IMR-90 (cell line): ENCODE measurements at regions not wholly inside any gene's neighbourhood (a gene's known extent, or its start where the extent isn't known, plus 50 kb on each side); places are given as distances from the start of the nearest gene placed in this dataset.

Experiments used
- ATAC-seq: fragments of 200-7000 bp; cut with Tn5 transposase; 2 replicates; pipeline ENCODE4 v1.9.1; 2020; ENCODE audit warnings: low read depth, mild to moderate bottlenecking, moderate library complexity
- BruUV-seq: library from RNA; stranded (reverse); fragments of 400-500 nt; replicated peaks from 2 replicates; lab custom pipeline; 2021; lab: Mats Ljungman, UMichigan
- CTCF ChIA-PET: fragments of 300-600 bp; formaldehyde crosslinking; extraction: SDS; loops from one replicate; lab custom pipeline; 2021; ENCODE audit warnings: antibody characterized with exemption; lab: Yijun Ruan, JAX
- POLR2A ChIA-PET: fragments of 300-600 bp; sonication (Branson Sonifier 250); formaldehyde crosslinking; loops from one replicate; lab custom pipeline; 2022; ENCODE audit warnings: antibody characterized with exemption; ENCODE audit not compliant: unreplicated experiment; lab: Charles Lee
- DNase-seq: peaks from one replicate; pipeline ENCODE4 v3.0.0; 2013
- H2AFZ ChIP-seq: replicated peaks from 2 replicates; pipeline ENCODE3; 2013; ENCODE audit warnings: low read length, mild to moderate bottlenecking; ENCODE audit not compliant: poor library complexity
- H2AK5ac ChIP-seq: 2 replicates; pipeline ENCODE4 v1.6.1; 2013; ENCODE audit warnings: low read depth, low read length, inconsistent platforms
- H2AK9ac ChIP-seq: replicated peaks from 2 replicates; pipeline ENCODE3; 2013; ENCODE audit warnings: mild to moderate bottlenecking, low read depth, low read length, moderate library complexity; ENCODE audit not compliant: poor library complexity
- H2BK120ac ChIP-seq: 2 replicates; pipeline ENCODE4 v1.6.1; 2013; ENCODE audit warnings: low read depth, low read length, inconsistent platforms
- H2BK15ac ChIP-seq: 3 replicates; pipeline ENCODE4 v1.6.1; 2013; ENCODE audit warnings: low read depth, low read length, inconsistent platforms
- H2BK20ac ChIP-seq: 2 replicates; pipeline ENCODE4 v1.6.1; 2013; ENCODE audit warnings: low read depth, mild to moderate bottlenecking, inconsistent platforms, low read length, moderate library complexity
- H2BK5ac ChIP-seq: 2 replicates; pipeline ENCODE4 v1.6.1; 2013; ENCODE audit warnings: mild to moderate bottlenecking, low read depth, low read length, inconsistent platforms; ENCODE audit not compliant: poor library complexity, severe bottlenecking
- H3K14ac ChIP-seq: replicated peaks from 2 replicates; pipeline ENCODE4 v1.6.1; 2013; ENCODE audit warnings: low read depth, low read length, inconsistent platforms
- H3K18ac ChIP-seq: 2 replicates; pipeline ENCODE4 v1.6.1; 2013; ENCODE audit warnings: low read depth, low read length, control low read depth
- H3K23ac ChIP-seq: 2 replicates; pipeline ENCODE4 v1.6.1; 2013; ENCODE audit warnings: low read depth, low read length, inconsistent platforms
- H3K27ac ChIP-seq: 2 replicates; pipeline ENCODE4 v1.5.1; 2013; ENCODE audit warnings: mild to moderate bottlenecking, control low read depth, low read length; ENCODE audit not compliant: insufficient read depth
- H3K27me3 ChIP-seq: 2 replicates; pipeline ENCODE4 v1.6.1; 2013; ENCODE audit warnings: low read length; ENCODE audit not compliant: control insufficient read depth, insufficient read depth
- H3K36me3 ChIP-seq: 2 replicates; pipeline ENCODE4 v1.6.1; 2013; ENCODE audit warnings: low read length, mixed read lengths; ENCODE audit not compliant: control insufficient read depth, insufficient read depth
- H3K4ac ChIP-seq: 2 replicates; pipeline ENCODE4 v1.6.1; 2013; ENCODE audit warnings: low read depth, low read length, inconsistent platforms
- H3K4me1 ChIP-seq: 2 replicates; pipeline ENCODE4 v1.6.1; 2013; ENCODE audit warnings: low read length, mixed read lengths; ENCODE audit not compliant: control insufficient read depth, insufficient read depth
- H3K4me2 ChIP-seq: 2 replicates; pipeline ENCODE4 v1.6.1; 2013; ENCODE audit warnings: low read depth, mild to moderate bottlenecking, control low read depth, low read length, moderate library complexity
- H3K4me3 ChIP-seq: 2 replicates; pipeline ENCODE4 v1.5.1; 2013; ENCODE audit warnings: low read depth, mild to moderate bottlenecking, control low read depth, low read length, moderate library complexity; ENCODE audit not compliant: insufficient read depth
- H3K56ac ChIP-seq: 2 replicates; pipeline ENCODE4 v1.6.1; 2013; ENCODE audit warnings: low read length, inconsistent platforms; ENCODE audit not compliant: insufficient read depth; ENCODE audit errors: extremely low read depth
- H3K79me1 ChIP-seq, 2 experiments: 2 replicates each; pipeline ENCODE4 v1.6.1; 2013; ENCODE audit warnings: low read length in 2 of 2, inconsistent platforms in 1 of 2, low read depth in 1 of 2
- H3K9ac ChIP-seq: 2 replicates; pipeline ENCODE4 v1.6.1; 2013; ENCODE audit warnings: low read depth, low read length, control low read depth
- H3K9me1 ChIP-seq: 2 replicates; pipeline ENCODE4 v1.6.1; 2013; ENCODE audit warnings: low read length, inconsistent platforms; ENCODE audit not compliant: insufficient read depth
- H3K9me3 ChIP-seq: 2 replicates; pipeline ENCODE4 v1.6.1; 2013; ENCODE audit warnings: low read length; ENCODE audit not compliant: control insufficient read depth, insufficient read depth
- H4K20me1 ChIP-seq: 2 replicates; pipeline ENCODE4 v1.6.1; 2013; ENCODE audit warnings: low read length, inconsistent platforms; ENCODE audit not compliant: insufficient read depth
- H4K5ac ChIP-seq: 2 replicates; pipeline ENCODE4 v1.6.1; 2013; ENCODE audit warnings: mild to moderate bottlenecking, low read depth, low read length, control low read depth
- H4K8ac ChIP-seq, 2 experiments: 2 replicates each; pipeline ENCODE4 v1.6.1; 2013; ENCODE audit warnings: low read depth in 2 of 2, low read length in 2 of 2, control low read depth in 1 of 2, inconsistent platforms in 1 of 2
- H4K91ac ChIP-seq: 2 replicates; pipeline ENCODE4 v1.6.1; 2013; ENCODE audit warnings: low read depth, low read length, inconsistent platforms; ENCODE audit not compliant: insufficient read depth
- CEBPB ChIP-seq: IDR thresholded peaks from 2 replicates; pipeline ENCODE4 v1.6.1; 2012; ENCODE audit warnings: low read depth, low read length, improper control_type of control experiment
- CHD1 ChIP-seq: IDR thresholded peaks from 2 replicates; pipeline ENCODE4 v1.6.1; 2012; ENCODE audit warnings: low read depth, low read length, improper control_type of control experiment
- MAFK ChIP-seq: IDR thresholded peaks from 2 replicates; pipeline ENCODE4 v1.6.1; 2012; ENCODE audit warnings: low read depth, low read length, improper control_type of control experiment
- MAZ ChIP-seq: IDR thresholded peaks from 2 replicates; pipeline ENCODE4 v1.6.1; 2012; ENCODE audit warnings: low read depth, mild to moderate bottlenecking, low read length, improper control_type of control experiment, moderate library complexity, borderline replicate concordance
- MXI1 ChIP-seq: IDR thresholded peaks from 2 replicates; pipeline ENCODE4 v1.6.1; 2012; ENCODE audit warnings: low read depth, mild to moderate bottlenecking, low read length, moderate library complexity, borderline replicate concordance
- NFE2L2 ChIP-seq: fragments of 150-350 bp; IDR thresholded peaks from 2 replicates; pipeline ENCODE4 v1.6.1; 2016; ENCODE audit warnings: low read depth, mild to moderate bottlenecking, low read length
- RAD21 ChIP-seq: IDR thresholded peaks from 2 replicates; pipeline ENCODE4 v1.6.1; 2012; ENCODE audit warnings: low read length, improper control_type of control experiment
- RFX5 ChIP-seq: IDR thresholded peaks from 2 replicates; pipeline ENCODE4 v1.8.0; 2012; ENCODE audit warnings: low read depth, mild to moderate bottlenecking, low read length, moderate library complexity
- WGBS, 2 experiments: methylation state at CpG; one replicate each; pipeline versions ENCODE4 v1.1.5 to v1.1.7; 2013; ENCODE audit warnings: missing lambda C conversion rate in 2 of 2; ENCODE audit not compliant: insufficient read length in 1 of 2; ENCODE audit errors: extremely low coverage in 2 of 2; 5-methylcytosine and 5-hydroxymethylcytosine counted together
- dilution Hi-C: fragments of 300-500 bp; cut with HindIII; formaldehyde crosslinking; loops from one replicate; pipeline ENCODE4 v1.14.3; 2018; ENCODE audit warnings: low sequenced_read_pairs; ENCODE audit not compliant: unreplicated experiment
- in situ Hi-C: fragments of 300-500 bp; cut with MboI; formaldehyde crosslinking; loops from 3 replicates; pipeline ENCODE4 v1.14.3; 2019; ENCODE audit warnings: low sequenced_read_pairs, inconsistent platforms, mixed read lengths
- intact Hi-C: fragments of 100-400 bp; cut with micrococcal nuclease; formaldehyde crosslinking; loops from 2 replicates; pipeline ENCODE4 v1.10.0; 2022
- TF ChIP-seq, protein P1 (sequence below): conservative IDR thresholded peaks from 2 replicates; pipeline ENCODE4 v1.5.1; 2012; ENCODE audit warnings: mild to moderate bottlenecking, low read depth, low read length, improper control_type of control experiment
- TF ChIP-seq, protein P2 (sequence below): fragments of 150-350 bp; IDR thresholded peaks from 2 replicates; pipeline ENCODE4 v1.6.1; 2017; ENCODE audit warnings: mild to moderate bottlenecking, antibody characterized with exemption, low read length, low read depth

DNA sequence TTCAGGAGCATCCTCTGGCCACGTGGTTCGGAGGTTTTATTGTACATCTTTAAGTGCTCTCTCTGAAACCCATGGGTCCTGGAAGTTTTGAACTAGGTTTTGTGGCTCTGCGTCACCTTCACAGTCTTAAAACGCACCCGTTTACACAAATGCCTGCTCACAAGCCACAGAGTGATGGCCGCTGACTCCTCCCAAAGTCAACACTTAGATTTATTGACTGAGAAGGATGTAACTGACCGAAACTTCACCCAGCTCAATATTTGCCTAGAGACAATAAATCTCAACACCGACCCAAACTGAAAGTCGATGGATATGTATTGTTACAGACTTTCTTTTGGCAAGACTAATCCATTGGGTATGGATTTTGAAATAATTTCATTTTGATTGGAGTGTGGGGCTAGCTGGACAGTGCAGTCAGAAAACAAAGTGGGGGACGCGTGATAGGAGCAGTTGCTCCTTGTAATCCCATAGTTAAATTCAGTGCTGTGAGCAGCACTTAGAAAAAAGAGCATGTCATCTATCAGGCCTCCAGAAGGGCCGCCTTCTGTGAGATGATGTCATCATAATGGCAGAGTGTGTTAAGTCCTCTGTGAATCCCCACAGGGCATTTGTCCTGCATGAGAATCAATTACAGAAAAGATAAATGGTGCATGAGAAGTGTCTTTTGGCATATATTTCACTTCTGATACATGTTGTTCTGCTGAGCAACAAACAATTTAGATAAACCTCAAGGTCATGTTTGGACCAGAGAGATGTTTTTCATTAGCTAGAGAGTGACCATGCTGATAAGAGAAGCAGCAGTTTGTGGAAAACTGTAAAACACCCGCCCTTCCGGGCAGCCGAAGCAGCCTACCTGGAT lies 183.7 kb downstream of the INO80D start (continued):
- no peak for TF ChIP-seq CEBPB

DNA sequence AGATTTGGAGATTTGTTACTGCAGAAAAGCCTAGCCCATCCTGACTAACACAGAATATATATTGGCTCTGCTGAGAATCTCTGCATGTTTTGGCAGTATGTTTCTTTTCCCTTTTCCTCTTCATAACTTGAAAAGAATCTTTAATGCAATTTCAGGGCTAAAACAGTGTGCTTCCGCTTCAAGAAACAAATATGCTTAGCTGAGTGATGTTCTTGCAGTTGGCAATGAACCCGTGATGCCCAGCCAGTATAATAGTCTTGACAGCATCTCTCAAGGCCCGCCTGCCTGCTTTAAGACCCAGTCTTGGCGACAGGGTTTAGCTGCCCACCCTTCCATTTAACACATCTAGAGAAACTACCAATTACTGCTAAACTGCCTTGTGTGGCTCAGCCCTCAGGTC lies 184.5 kb downstream of the INO80D start:
- DNase-seq (no peak), ATAC-seq (no peak)
- Histone ChIP-seq H3K9me3 (peaks cover 2% of the 10 kb centered on the region; the same call in 1 of the 2 replicates), H4K20me1 (no peaks in the 10 kb centered on the region), H4K5ac (no peak overlapping the region), H3K4me2 (no peak overlapping the region), H3K4me3 (no peak overlapping the region), H3K4ac (no peak overlapping the region), H3K27me3 (peaks cover 7% of the 10 kb centered on the region), H3K4me1 (no peaks in the 10 kb centered on the region), H3K36me3 (no peaks in the 10 kb centered on the region), H2BK120ac (no peak overlapping the region), H3K9ac (no peak overlapping the region), H3K56ac (no peak overlapping the region), H2AK5ac (no peak overlapping the region), H2BK15ac (no peak overlapping the region), H2BK20ac (no peak overlapping the region), H2BK5ac (no peak overlapping the region), H2AK9ac (no peak overlapping the region), H3K23ac (no peak overlapping the region), H2AFZ (peak overlapping the region; percentile 1), H3K9me1 (no peaks in the 10 kb centered on the region; the same call in 1 of the 2 replicates), H4K91ac (no peak overlapping the region), H3K27ac (no peak overlapping the region), H3K18ac (no peak overlapping the region), H3K14ac (no peak overlapping the region), H3K79me1 (no peaks in the 10 kb centered on the region), H4K8ac (no peak overlapping the region)
- TF ChIP-seq, protein P1, sequence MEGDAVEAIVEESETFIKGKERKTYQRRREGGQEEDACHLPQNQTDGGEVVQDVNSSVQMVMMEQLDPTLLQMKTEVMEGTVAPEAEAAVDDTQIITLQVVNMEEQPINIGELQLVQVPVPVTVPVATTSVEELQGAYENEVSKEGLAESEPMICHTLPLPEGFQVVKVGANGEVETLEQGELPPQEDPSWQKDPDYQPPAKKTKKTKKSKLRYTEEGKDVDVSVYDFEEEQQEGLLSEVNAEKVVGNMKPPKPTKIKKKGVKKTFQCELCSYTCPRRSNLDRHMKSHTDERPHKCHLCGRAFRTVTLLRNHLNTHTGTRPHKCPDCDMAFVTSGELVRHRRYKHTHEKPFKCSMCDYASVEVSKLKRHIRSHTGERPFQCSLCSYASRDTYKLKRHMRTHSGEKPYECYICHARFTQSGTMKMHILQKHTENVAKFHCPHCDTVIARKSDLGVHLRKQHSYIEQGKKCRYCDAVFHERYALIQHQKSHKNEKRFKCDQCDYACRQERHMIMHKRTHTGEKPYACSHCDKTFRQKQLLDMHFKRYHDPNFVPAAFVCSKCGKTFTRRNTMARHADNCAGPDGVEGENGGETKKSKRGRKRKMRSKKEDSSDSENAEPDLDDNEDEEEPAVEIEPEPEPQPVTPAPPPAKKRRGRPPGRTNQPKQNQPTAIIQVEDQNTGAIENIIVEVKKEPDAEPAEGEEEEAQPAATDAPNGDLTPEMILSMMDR = no peak
- no peak for TF ChIP-seq MAFK
- TF ChIP-seq NFE2L2 = no peak
- no peak for TF ChIP-seq CEBPB
- TF ChIP-seq MAZ = no peak
- TF ChIP-seq RAD21 = no peak
- TF ChIP-seq RFX5 = no peak
- TF ChIP-seq CHD1 = no peak
- TF ChIP-seq, protein P2, sequence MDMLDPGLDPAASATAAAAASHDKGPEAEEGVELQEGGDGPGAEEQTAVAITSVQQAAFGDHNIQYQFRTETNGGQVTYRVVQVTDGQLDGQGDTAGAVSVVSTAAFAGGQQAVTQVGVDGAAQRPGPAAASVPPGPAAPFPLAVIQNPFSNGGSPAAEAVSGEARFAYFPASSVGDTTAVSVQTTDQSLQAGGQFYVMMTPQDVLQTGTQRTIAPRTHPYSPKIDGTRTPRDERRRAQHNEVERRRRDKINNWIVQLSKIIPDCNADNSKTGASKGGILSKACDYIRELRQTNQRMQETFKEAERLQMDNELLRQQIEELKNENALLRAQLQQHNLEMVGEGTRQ = no peak
- no peak for TF ChIP-seq MXI1
- WGBS, 2 experiments = no CpG with 5 or more reads among the region's 4 CpGs
- in situ Hi-C loops = loop anchor here (25.0 kb wide), 1 partner anchor 1639 kb away; no protein-coding TSS in a partner anchor
- ChIA-PET POLR2A (no interaction called here), CTCF (no interaction called here)
- BruUV-seq = no TSS peak
- dilution Hi-C loops = no loop called here
- intact Hi-C loops = no loop called here
